NCI-H2196 treated with DMSO at 0.1 percent for 48 hours (cell line): ENCODE measurements at regions not wholly inside any gene's neighbourhood (a gene's known extent, or its start where the extent isn't known, plus 50 kb on each side); places are given as distances from the start of the nearest gene placed in this dataset.

Experiments
- DNase-seq: peaks from one replicate; lab custom pipeline; 2025; ENCODE audit not compliant: unreplicated experiment; lab: John Stamatoyannopoulos, UW

DNA sequence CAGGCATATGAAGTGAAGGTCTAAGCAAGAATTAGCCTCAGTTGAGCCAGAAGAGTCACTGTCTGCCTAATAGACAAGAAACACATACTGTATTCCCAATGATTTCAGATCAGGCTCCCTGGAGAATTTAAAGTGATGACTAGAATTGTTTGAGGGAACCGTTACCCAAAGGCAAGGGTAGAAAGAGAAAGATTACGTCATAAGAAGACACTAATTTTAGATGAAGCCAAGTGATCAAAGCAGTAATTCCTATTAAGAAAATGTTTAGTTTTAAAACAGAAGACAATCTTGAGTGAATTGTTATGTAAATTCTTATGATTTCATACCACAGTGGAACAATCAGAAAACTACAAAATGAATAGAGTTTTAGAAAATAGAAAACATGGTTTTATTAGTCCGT is 194.5 kb upstream of the ARSJ start:
- no peak for DNase-seq

DNA sequence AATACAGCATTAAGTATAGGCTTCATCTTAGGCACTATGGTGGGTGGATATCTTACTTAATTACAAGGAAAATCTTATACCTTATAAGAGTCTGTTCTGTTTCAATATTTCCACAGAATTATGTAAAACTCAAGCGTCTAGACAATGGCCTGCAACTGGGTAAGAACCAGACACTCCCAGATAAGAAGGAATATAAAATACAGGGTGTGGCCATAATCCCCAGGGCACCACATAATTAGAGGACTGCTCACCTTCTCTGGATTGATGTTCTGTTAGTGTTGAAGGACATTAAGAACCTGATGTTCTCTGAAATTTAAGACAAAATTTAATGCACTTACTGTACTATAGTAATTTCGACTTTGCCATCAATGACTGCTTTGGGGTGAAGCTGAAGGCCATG is 198.2 kb upstream of the ARSJ start:
- DNase-seq: no peak

- no peak for DNase-seq
Observed at GRCh38 chr4:114178392-114178791, 198.9 kb upstream of the ARSJ start.

GRCh38 chr4:114180481-114180880 is 201.0 kb upstream of the ARSJ start:
- no peak for DNase-seq

GRCh38 chr4:114184901-114185300 is 205.5 kb upstream of the ARSJ start:
- DNase-seq: no peak

GRCh38 chr4:114187592-114187991 is 208.1 kb upstream of the ARSJ start:
- no peak for DNase-seq

- no peak for DNase-seq
Observed at GRCh38 chr4:114191496-114191895, 212.0 kb upstream of the ARSJ start.

DNA sequence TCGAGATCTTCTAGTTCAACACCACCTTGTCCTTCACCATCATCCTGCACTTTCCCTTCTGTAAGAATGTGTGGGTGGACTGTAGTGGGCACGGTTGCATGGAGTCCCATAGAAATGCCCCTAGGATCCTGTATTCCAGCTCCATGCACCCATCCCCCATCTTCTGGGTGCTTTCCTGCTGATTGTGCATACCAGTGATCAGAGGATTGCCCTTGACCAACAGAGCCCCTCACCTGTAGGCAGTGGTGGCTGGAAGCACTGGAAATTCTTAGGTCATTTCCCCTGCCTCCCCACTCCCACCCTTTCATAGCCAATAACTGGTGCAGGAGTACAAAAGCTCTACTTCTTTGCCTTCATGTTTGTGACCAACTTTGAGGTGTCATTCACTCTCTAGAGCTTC is 213.4 kb upstream of the ARSJ start:
- DNase-seq: no peak

- DNase-seq: no peak
Observed at GRCh38 chr4:114193624-114194399, 214.4 kb upstream of the ARSJ start.

GRCh38 chr4:114196606-114197005 is 217.2 kb upstream of the ARSJ start:
- DNase-seq: no peak

- no peak for DNase-seq
Observed at GRCh38 chr4:114200026-114200425, 220.6 kb upstream of the ARSJ start.

GRCh38 chr4:114205261-114205660 is 225.8 kb upstream of the ARSJ start:
- DNase-seq: no peak

- no peak for DNase-seq
Observed at GRCh38 chr4:114208574-114209151, 229.2 kb upstream of the ARSJ start.

- DNase-seq: no peak
Observed at GRCh38 chr4:114209584-114209983, 230.1 kb upstream of the ARSJ start.

DNA sequence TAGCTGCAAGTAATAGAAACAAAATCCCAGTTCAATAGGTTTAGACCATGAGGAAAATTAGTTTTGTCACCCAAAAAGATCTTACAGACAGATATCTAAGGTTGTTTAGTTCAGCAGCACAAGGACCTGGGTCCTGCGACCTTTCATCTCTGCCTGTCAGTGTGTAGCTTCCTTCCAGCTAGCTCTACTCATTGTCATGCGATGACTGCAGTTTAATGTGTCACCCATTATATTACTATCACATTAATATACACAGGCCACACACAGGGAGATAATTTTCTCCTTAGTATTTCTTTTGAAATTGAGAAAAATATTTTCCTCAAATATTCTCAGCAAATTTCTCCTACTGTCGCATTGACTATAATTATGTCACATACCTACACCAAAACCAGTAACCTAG is 232.1 kb upstream of the ARSJ start:
- no peak for DNase-seq

DNA sequence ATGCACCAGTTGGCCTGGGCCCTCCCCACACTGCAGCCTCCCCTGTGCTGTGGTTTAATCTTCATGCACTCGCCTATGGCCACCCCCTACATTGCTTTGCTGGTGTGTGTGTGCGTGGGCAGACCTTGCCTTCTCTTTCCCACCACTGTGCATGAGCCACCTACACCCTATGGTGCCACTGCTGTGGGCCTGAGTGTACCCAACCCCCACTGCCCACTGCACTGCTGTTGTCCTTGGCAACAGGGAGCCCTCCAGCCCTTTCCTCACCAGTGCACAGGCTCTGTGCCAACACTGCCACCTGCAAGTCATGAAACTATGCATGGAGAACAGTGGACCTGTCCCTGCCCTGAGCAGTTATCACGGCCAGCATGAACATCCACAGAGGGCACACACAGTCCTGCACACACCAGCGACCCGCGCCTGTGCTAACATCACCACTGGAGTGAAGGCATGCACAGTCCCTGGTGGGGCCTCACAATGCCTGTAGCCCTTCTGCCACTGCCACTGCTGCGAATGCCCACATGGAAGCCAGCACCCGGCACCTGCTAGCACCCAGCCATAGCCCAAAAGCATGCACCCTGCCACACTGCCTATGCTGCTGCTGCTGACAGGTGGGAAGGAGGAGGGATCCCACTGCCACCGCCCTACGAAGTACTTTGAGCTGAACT is 237.8 kb upstream of the ARSJ start:
- DNase-seq: no peak

- no peak for DNase-seq
Observed at GRCh38 chr4:114223580-114223979, 244.1 kb upstream of the ARSJ start.

DNA sequence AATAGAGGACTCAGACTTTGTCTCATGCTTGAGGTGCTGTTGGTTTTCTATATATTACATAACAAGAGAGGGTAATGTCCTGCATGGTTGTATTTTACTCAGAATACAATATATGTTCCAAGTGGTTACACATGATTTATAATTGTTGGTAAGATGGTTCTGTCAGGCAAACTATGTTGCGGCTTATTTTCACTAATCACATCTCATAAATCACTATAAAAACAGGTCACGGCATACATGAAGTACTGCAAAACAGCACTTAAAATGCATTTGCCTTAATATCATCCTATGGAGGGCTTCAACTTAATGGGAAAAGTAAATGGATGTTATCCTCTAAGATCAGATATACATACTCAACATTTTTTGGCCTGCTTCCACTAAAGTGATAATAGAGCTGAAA is 246.0 kb upstream of the ARSJ start:
- no peak for DNase-seq

- no peak for DNase-seq
Observed at GRCh38 chr4:114226179-114226578, 246.7 kb upstream of the ARSJ start.

DNA sequence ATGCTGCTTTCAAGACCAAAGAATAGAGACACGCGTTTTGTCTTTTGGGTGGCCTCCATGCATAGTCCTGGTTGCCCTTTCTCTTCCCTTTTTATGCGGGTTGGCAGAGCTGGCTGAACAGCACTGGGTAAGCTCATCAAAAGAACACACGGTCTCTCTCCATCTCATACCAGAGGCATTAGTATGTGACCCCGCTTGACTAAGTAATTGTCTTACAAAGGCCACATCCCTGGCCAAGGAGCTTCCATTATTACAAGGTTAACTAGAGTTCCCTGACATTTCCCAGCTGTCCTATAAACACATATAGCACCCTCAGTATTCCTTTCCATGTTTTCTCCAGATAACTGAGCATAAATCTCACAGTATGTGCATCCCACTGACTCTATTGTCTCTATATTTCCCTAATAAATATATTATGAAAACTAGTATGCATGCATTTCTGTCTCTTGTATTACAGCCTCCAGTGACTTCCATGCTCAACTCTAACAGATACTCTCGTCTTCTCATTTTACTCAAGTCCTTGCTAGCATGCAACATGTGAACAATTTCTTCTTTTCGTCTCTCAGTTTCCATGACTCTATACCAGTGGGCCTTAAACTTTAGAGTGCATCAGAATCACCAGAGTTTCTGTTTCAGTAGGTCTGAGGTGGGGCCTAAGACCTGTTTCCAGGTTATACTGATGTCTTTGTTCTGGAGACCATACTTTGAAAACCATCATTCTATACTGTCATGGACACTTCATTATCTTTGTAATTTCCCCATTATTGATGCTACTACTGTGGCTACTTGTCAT is 247.7 kb upstream of the ARSJ start:
- DNase-seq: no peak

DNA sequence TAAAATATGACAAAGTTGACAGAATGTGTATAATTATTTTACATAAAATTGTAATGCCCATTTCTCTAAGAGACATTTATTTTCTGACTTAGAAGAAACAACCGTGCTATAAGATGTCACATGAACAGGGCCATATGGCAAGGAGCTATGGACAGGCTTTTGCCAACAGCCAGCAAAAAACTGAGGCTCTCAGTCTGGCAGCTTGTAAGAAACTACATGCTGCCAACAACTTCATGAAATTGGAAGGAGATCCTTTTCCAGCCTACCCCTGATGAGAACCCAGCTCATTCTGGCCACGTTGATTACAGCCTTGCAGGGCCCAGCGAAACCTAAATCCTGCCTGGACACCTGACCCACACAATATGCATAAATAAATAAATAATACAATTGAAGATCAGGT is 250.3 kb upstream of the ARSJ start:
- DNase-seq: no peak
